ENCODE measurements at regions not wholly inside any gene's neighbourhood (a gene's known extent, or its start where the extent isn't known, plus 50 kb on each side); places are given as distances from the start of the nearest gene placed in this dataset.

GRCh38 chrX:39653691-39654090 is 444.1 kb downstream of the BCOR start:
- Mint-ChIP-seq H3K4me3 (ENCODE audit: low read depth, unreplicated experiment) (no peak overlapping the region), H3K27me3 (ENCODE audit: unreplicated experiment) (peaks cover 58% of the 10 kb centered on the region), H3K36me3 (ENCODE audit: insufficient read depth, unreplicated experiment) (no peaks in the 10 kb centered on the region), H3K27ac (ENCODE audit: unreplicated experiment) (no peak overlapping the region), H3K4me1 (ENCODE audit: low read depth, unreplicated experiment) (no peaks in the 10 kb centered on the region), H3K9me3 (ENCODE audit: low read depth, unreplicated experiment) (no peaks in the 10 kb centered on the region)
- CTCF ChIA-PET: no interaction called here
- DNase-seq: no peak
- no TSS peak for BruUV-seq (replicated peaks)
- TF ChIP-seq, protein P1, sequence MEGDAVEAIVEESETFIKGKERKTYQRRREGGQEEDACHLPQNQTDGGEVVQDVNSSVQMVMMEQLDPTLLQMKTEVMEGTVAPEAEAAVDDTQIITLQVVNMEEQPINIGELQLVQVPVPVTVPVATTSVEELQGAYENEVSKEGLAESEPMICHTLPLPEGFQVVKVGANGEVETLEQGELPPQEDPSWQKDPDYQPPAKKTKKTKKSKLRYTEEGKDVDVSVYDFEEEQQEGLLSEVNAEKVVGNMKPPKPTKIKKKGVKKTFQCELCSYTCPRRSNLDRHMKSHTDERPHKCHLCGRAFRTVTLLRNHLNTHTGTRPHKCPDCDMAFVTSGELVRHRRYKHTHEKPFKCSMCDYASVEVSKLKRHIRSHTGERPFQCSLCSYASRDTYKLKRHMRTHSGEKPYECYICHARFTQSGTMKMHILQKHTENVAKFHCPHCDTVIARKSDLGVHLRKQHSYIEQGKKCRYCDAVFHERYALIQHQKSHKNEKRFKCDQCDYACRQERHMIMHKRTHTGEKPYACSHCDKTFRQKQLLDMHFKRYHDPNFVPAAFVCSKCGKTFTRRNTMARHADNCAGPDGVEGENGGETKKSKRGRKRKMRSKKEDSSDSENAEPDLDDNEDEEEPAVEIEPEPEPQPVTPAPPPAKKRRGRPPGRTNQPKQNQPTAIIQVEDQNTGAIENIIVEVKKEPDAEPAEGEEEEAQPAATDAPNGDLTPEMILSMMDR (IDR thresholded peaks at IDR 0.05; ENCODE audit: unreplicated experiment): no peak
- intact Hi-C loops (cut with micrococcal nuclease; ENCODE audit: unreplicated experiment): loop anchor here (10.0 kb wide), 1 partner anchor 611 kb away; no protein-coding TSS in a partner anchor

DNA sequence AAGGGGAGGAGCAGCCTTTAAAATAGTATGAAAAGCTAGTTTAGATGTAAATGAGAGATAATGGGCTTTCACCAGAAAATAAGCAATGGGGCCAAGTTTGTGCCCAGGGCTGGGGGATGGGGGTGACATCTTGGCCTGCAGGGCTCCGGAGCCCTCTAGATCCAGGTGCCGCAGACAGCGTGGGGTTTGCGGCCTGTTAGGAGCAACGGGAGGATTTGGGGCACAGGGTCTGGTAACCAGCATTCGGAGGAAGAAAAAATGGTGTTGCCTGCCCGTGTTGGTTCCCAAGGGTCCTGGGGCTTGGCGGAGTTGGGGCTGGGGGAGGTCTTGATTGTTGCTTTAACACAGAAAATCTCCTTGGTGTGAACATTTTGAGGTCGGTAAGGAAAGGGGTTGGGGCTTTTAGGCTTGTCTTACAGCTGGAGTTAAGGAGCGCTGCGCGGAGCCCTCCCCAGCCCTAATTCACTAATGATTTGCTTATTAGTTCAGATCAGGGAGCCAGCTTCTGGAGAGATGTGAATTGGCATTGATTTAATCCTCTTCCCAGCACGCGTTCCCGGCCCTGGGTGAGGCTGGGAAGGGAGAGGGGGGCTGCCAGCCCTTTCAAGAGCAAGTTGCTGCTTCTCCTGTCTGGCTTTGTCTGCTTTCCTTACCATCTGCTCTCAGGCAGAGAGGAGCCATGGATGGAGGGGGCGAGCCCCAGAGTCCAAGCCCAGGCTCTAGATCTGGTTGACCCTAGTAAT is 443.4 kb downstream of the BCOR start:
- intact Hi-C loops (cut with micrococcal nuclease; ENCODE audit: unreplicated experiment): loop anchor here (10.0 kb wide), 1 partner anchor 610 kb away; no protein-coding TSS in a partner anchor
- Mint-ChIP-seq H3K36me3 (ENCODE audit: insufficient read depth, unreplicated experiment) (no peaks in the 10 kb centered on the region), H3K27me3 (ENCODE audit: unreplicated experiment) (peaks cover 58% of the 10 kb centered on the region), H3K9me3 (ENCODE audit: low read depth, unreplicated experiment) (no peaks in the 10 kb centered on the region), H3K4me1 (ENCODE audit: low read depth, unreplicated experiment) (no peaks in the 10 kb centered on the region), H3K4me3 (ENCODE audit: low read depth, unreplicated experiment) (no peak overlapping the region), H3K27ac (ENCODE audit: unreplicated experiment) (no peak overlapping the region)
- TF ChIP-seq, protein P1 (IDR thresholded peaks at IDR 0.05; ENCODE audit: unreplicated experiment): no peak
- no TSS peak for BruUV-seq (replicated peaks)
- CTCF ChIA-PET: no interaction called here
- DNase-seq: no peak

- BruUV-seq (replicated peaks): no TSS peak
- no peaks in the 10 kb centered on the region for H3K36me3 Mint-ChIP-seq (ENCODE audit: insufficient read depth, unreplicated experiment)
- no peaks in the 10 kb centered on the region for H3K4me1 Mint-ChIP-seq (ENCODE audit: low read depth, unreplicated experiment)
- intact Hi-C loops (cut with micrococcal nuclease; ENCODE audit: unreplicated experiment): loop anchor here (10.0 kb wide), 1 partner anchor 610 kb away; no protein-coding TSS in a partner anchor
- no peak overlapping the region for H3K4me3 Mint-ChIP-seq (ENCODE audit: low read depth, unreplicated experiment)
- TF ChIP-seq, protein P1 (IDR thresholded peaks at IDR 0.05; ENCODE audit: unreplicated experiment): no peak
- no peaks in the 10 kb centered on the region for H3K9me3 Mint-ChIP-seq (ENCODE audit: low read depth, unreplicated experiment)
- DNase-seq: no peak
- H3K27ac Mint-ChIP-seq (ENCODE audit: unreplicated experiment): no peak overlapping the region
- peaks cover 58% of the 10 kb centered on the region for H3K27me3 Mint-ChIP-seq (ENCODE audit: unreplicated experiment)
- CTCF ChIA-PET: no interaction called here
Measured at GRCh38 chrX:39654952-39655351, 442.8 kb downstream of the BCOR start.

GRCh38 chrX:39661116-39661907 is 436.4 kb downstream of the BCOR start:
- no TSS peak for BruUV-seq (replicated peaks)
- intact Hi-C loops (cut with micrococcal nuclease; ENCODE audit: unreplicated experiment): no loop called here

More at GRCh38 chrX:39661116-39661907, 436.4 kb downstream of the BCOR start:
- TF ChIP-seq, protein P1 (IDR thresholded peaks at IDR 0.05; ENCODE audit: unreplicated experiment): no peak
- CTCF ChIA-PET: no interaction called here
- Mint-ChIP-seq H3K9me3 (ENCODE audit: low read depth, unreplicated experiment) (no peaks in the 10 kb centered on the region), H3K27me3 (ENCODE audit: unreplicated experiment) (no peaks in the 10 kb centered on the region), H3K4me1 (ENCODE audit: low read depth, unreplicated experiment) (no peaks in the 10 kb centered on the region), H3K27ac (ENCODE audit: unreplicated experiment) (no peak overlapping the region), H3K36me3 (ENCODE audit: insufficient read depth, unreplicated experiment) (no peaks in the 10 kb centered on the region), H3K4me3 (ENCODE audit: low read depth, unreplicated experiment) (no peak overlapping the region)
- no peak for DNase-seq

All from Calu3 (cell line).